Nephron progenitor cell (in vitro differentiated cells): ENCODE measurements at regions not wholly inside any gene's neighbourhood (a gene's known extent, or its start where the extent isn't known, plus 50 kb on each side); places are given as distances from the start of the nearest gene placed in this dataset.

Experiments
- DNase-seq: peaks from one replicate; pipeline ENCODE4 v3.0.0; 2021
- H3K27ac Mint-ChIP-seq: 2 replicates; pipeline ENCODE4 v1.8.0; 2021; ENCODE audit warnings: mild to moderate bottlenecking, moderate library complexity, mixed read lengths
- H3K27me3 Mint-ChIP-seq: 2 replicates; pipeline ENCODE4 v1.8.0; 2021; ENCODE audit warnings: mild to moderate bottlenecking, low read depth, mixed read lengths; ENCODE audit not compliant: poor library complexity
- H3K36me3 Mint-ChIP-seq: 2 replicates; pipeline ENCODE4 v1.8.0; 2021; ENCODE audit warnings: low read depth, mixed read lengths
- H3K4me1 Mint-ChIP-seq: 2 replicates; pipeline ENCODE4 v1.8.0; 2021; ENCODE audit warnings: mixed read lengths
- H3K4me3 Mint-ChIP-seq: 2 replicates; pipeline ENCODE4 v1.8.0; 2021; ENCODE audit warnings: mild to moderate bottlenecking, moderate library complexity, mixed read lengths
- H3K9me3 Mint-ChIP-seq: 2 replicates; pipeline ENCODE4 v1.8.0; 2021; ENCODE audit warnings: mild to moderate bottlenecking, moderate library complexity, mixed read lengths
- TF ChIP-seq, protein P1 (sequence below): fragments of 200-600 bp; sonication (generic); IDR thresholded peaks from 2 replicates; pipeline ENCODE4 v1.5.0; 2021; ENCODE audit warnings: antibody characterized with exemption

DNA sequence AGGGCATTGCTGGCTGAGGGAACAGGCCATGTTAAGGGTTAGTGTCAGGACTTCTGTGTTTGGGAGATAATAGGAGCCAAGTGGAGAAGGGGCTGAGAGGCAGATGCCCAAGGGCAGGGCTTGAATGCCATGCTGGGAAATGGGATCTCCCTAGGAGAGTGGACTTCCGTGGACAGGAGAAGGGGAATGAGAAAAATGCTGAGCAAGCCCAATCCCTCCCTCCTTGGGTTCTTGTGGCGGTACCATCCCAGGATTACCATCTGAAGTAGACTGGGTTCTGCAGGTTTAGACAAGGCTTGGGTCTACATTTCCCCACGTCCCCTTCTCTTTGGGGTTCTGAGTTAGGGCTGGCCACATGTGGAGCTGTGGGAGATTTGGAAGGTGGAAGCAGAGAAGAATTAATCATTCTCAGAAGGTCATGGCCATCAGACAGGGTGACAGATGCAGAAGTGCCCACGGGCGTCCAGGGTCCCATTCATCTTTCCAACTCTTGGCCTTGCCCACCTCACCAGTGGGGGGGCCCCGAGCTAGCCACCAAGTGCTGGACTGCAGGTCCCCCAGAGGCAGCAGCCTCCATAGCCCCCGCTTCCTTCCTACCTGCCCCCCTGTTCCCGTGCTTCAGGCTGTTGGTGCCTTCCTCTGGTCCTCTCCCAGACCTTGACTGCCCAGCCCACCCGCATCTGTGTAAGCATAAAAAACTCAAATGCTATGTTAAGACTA, 354.8 kb downstream of the RPS24 start:
- Mint-ChIP-seq H3K4me3 (no peak overlapping the region), H3K9me3 (peaks cover 5% of the 10 kb centered on the region), H3K27me3 (peaks cover 19% of the 10 kb centered on the region), H3K4me1 (no peaks in the 10 kb centered on the region), H3K27ac (no peak overlapping the region), H3K36me3 (no peaks in the 10 kb centered on the region)
- no peak for DNase-seq
- TF ChIP-seq, protein P1, sequence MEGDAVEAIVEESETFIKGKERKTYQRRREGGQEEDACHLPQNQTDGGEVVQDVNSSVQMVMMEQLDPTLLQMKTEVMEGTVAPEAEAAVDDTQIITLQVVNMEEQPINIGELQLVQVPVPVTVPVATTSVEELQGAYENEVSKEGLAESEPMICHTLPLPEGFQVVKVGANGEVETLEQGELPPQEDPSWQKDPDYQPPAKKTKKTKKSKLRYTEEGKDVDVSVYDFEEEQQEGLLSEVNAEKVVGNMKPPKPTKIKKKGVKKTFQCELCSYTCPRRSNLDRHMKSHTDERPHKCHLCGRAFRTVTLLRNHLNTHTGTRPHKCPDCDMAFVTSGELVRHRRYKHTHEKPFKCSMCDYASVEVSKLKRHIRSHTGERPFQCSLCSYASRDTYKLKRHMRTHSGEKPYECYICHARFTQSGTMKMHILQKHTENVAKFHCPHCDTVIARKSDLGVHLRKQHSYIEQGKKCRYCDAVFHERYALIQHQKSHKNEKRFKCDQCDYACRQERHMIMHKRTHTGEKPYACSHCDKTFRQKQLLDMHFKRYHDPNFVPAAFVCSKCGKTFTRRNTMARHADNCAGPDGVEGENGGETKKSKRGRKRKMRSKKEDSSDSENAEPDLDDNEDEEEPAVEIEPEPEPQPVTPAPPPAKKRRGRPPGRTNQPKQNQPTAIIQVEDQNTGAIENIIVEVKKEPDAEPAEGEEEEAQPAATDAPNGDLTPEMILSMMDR = no peak

DNA sequence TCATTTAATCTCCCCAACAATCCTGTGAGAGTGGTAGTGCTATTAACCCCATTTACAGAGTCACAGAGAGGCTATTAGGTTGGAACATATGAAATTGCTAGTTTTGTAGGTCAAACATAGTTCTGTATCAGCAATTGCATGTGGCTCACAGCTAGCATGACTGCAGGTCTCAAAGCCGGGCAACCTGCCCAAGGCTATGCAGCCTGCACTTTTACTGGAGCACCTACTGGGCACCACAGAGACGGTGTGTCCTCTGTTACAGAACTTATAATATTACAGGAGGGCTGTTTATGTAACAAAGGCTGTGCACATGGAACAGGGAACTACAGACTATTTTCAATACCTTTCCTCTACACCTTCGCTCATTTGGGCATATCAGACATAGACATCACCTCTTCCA, 355.8 kb downstream of the RPS24 start:
- DNase-seq = no peak
- H3K4me1 Mint-ChIP-seq = no peaks in the 10 kb centered on the region
- no peak overlapping the region for H3K27ac Mint-ChIP-seq
- no peaks in the 10 kb centered on the region for H3K36me3 Mint-ChIP-seq
- peaks cover 19% of the 10 kb centered on the region for H3K27me3 Mint-ChIP-seq
- H3K9me3 Mint-ChIP-seq = peaks cover 5% of the 10 kb centered on the region
- TF ChIP-seq, protein P1 = no peak
- no peak overlapping the region for H3K4me3 Mint-ChIP-seq

DNA sequence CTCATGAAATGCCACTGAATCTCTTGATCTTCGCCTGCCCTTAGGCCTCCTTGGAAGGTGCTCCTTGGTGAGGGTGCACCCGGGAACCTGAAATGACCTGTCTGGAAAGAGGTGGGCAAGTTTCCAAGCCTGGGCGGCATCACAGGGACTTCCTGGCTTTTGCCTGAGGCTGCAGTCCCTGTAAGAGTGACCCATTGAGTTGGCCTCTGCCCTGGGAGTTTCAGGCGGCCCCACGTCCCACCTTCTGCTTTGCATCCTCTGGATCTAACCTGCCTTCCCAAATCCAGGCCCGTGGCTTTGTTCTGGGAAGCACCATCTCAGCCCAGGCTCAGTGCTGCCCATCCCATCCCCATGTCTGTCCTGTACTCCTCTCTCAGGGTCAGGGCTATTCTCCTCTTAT, 356.4 kb downstream of the RPS24 start:
- peaks cover under 1% of the 10 kb centered on the region for H3K9me3 Mint-ChIP-seq
- H3K4me1 Mint-ChIP-seq = no peaks in the 10 kb centered on the region
- TF ChIP-seq, protein P1 = no peak
- H3K27ac Mint-ChIP-seq = no peak overlapping the region
- H3K27me3 Mint-ChIP-seq = peaks cover 17% of the 10 kb centered on the region
- H3K36me3 Mint-ChIP-seq = no peaks in the 10 kb centered on the region
- DNase-seq = no peak
- H3K4me3 Mint-ChIP-seq = no peak overlapping the region

DNA sequence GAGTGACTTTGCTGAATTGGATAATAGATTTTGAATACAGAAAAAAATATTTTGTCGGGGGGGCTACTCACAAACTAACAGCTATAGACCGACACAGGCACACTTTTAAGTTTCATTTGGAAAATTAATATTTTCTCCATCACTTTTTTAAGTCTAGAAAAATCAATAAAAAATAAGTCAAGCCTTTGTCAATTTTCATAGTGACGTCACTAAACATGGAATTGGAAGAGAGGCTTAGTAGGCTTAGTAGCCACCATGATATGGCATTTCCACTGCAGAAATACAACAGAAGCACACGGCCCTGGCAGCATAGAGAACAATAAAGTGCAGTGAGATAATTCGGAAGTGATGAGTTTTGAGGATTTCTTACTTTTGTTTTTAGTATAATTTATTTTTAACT, 357.2 kb downstream of the RPS24 start:
- no peaks in the 10 kb centered on the region for H3K4me1 Mint-ChIP-seq
- H3K27me3 Mint-ChIP-seq = peaks cover 15% of the 10 kb centered on the region
- no peak for DNase-seq
- no peak overlapping the region for H3K27ac Mint-ChIP-seq
- H3K36me3 Mint-ChIP-seq = no peaks in the 10 kb centered on the region
- TF ChIP-seq, protein P1 = no peak
- no peak overlapping the region for H3K4me3 Mint-ChIP-seq
- H3K9me3 Mint-ChIP-seq = no peaks in the 10 kb centered on the region

DNA sequence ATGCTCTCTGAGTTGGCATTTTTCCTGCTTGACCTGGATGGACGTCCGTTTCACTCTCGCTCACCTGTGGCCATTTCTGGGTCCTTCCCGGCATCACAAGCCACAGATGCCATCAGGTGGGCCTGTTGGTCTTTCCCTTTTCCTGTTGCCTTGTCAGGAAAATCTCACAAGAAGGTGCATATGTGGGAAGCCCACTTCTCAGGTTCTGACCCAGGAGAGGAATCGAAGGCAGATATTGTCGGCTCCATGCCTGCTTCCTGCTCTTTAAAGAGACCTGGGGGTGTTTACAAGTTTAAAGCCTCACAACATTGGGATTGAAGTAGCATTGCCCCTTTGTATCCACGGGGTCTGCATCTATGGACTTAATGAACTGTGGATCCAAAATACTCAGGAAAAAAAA, 357.9 kb downstream of the RPS24 start:
- TF ChIP-seq, protein P1 = no peak

DNA sequence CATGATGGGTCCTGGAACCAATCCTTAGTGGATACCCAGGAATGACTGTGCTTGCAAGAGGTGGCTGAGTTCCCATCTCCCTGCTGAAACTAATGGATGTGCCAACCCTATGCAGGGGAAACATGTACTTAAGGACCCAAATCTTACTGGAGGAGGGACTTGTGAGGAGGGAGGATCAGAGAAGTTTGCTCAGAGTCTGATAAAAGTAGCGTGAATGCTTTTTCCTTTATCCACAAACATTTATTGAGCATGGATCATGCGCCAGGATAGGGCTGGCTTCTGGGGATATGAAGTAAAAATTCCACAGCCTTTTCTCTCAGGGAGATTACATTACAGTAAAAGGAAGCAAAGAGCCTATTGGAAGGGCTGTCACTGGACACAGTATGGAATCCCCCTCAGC, 358.5 kb downstream of the RPS24 start:
- TF ChIP-seq, protein P1 = no peak
- Mint-ChIP-seq H3K9me3 (no peaks in the 10 kb centered on the region), H3K36me3 (no peaks in the 10 kb centered on the region), H3K27me3 (peaks cover 12% of the 10 kb centered on the region), H3K4me3 (no peak overlapping the region), H3K27ac (no peak overlapping the region), H3K4me1 (peaks cover 5% of the 10 kb centered on the region)
- DNase-seq = no peak

More for the DNA sequence above, 357.9 kb downstream of the RPS24 start:
- Mint-ChIP-seq H3K4me1 (no peaks in the 10 kb centered on the region), H3K4me3 (no peak overlapping the region), H3K27ac (no peak overlapping the region), H3K36me3 (no peaks in the 10 kb centered on the region), H3K9me3 (no peaks in the 10 kb centered on the region), H3K27me3 (peaks cover 15% of the 10 kb centered on the region)
- no peak for DNase-seq
